ENCODE measurements at regions not wholly inside any gene's neighbourhood (a gene's known extent, or its start where the extent isn't known, plus 50 kb on each side); places are given as distances from the start of the nearest gene placed in this dataset.

- TF ChIP-seq EZH2 (IDR thresholded peaks at IDR 0.05; ENCODE audit: borderline replicate concordance, insufficient read depth, low read depth, low read length, poor library complexity, severe bottlenecking) = no peak
- TF ChIP-seq, protein P1, sequence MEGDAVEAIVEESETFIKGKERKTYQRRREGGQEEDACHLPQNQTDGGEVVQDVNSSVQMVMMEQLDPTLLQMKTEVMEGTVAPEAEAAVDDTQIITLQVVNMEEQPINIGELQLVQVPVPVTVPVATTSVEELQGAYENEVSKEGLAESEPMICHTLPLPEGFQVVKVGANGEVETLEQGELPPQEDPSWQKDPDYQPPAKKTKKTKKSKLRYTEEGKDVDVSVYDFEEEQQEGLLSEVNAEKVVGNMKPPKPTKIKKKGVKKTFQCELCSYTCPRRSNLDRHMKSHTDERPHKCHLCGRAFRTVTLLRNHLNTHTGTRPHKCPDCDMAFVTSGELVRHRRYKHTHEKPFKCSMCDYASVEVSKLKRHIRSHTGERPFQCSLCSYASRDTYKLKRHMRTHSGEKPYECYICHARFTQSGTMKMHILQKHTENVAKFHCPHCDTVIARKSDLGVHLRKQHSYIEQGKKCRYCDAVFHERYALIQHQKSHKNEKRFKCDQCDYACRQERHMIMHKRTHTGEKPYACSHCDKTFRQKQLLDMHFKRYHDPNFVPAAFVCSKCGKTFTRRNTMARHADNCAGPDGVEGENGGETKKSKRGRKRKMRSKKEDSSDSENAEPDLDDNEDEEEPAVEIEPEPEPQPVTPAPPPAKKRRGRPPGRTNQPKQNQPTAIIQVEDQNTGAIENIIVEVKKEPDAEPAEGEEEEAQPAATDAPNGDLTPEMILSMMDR (IDR thresholded peaks at IDR 0.05) = no peak
- Histone ChIP-seq H3K9ac (ENCODE audit: low read length) (no peak overlapping the region), H3K9me3 (ENCODE audit: control extremely low read depth in 1 of 3, control insufficient read depth in 2 of 3, insufficient read depth in 1 of 3, low read length in 2 of 3) (no peaks in the 10 kb centered on the region), H3K79me2 (ENCODE audit: control insufficient read depth, insufficient read depth, low read length) (no peaks in the 10 kb centered on the region), H4K20me1 (ENCODE audit: control insufficient read depth, insufficient read depth, low read length, poor library complexity, severe bottlenecking) (no peaks in the 10 kb centered on the region), H3K4me3 (ENCODE audit: control extremely low read depth in 1 of 5, extremely low read depth in 1 of 5, insufficient read depth in 1 of 5, low read depth in 2 of 5, low read length in 4 of 5) (no peak overlapping the region), H3K4me2 (replicated peaks; ENCODE audit: low read depth, low read length, poor library complexity, severe bottlenecking) (no peak overlapping the region), H3K27me3 (replicated peaks in 1 of 4; ENCODE audit: control extremely low read depth in 1 of 4, control insufficient read depth in 3 of 4, insufficient read depth in 4 of 4, low read length in 3 of 4) (no peaks in the 10 kb centered on the region), H2AFZ (ENCODE audit: insufficient read depth, low read depth, low read length, poor library complexity, severe bottlenecking) (no peak overlapping the region), H3K4me1 (ENCODE audit: control insufficient read depth in 2 of 2, insufficient read depth in 2 of 2, low read length in 2 of 2) (no peaks in the 10 kb centered on the region), H3K27ac (ENCODE audit: low read length in 2 of 2) (no peak overlapping the region), H3K36me3 (replicated peaks in 1 of 2; ENCODE audit: control extremely low read depth in 1 of 2, control insufficient read depth in 1 of 2, extremely low read depth in 1 of 2, insufficient read depth in 2 of 2, low read length in 1 of 2) (no peaks in the 10 kb centered on the region)
- no peak for ATAC-seq (ENCODE audit: low read depth)
- intact Hi-C loops (cut with micrococcal nuclease) = no loop called here
- CTCF ChIA-PET = no interaction called here
- no peak for DNase-seq
- no peak overlapping the region for H3K27ac Mint-ChIP-seq
- POLR2A ChIA-PET = no interaction called here
- peaks cover 3% of the 10 kb centered on the region for H3K9me3 Mint-ChIP-seq (ENCODE audit: insufficient read depth)
- no peak overlapping the region for H3K4me3 Mint-ChIP-seq
- H3K4me1 Mint-ChIP-seq = no peaks in the 10 kb centered on the region
- peaks cover 16% of the 10 kb centered on the region for H3K27me3 Mint-ChIP-seq
These were observed 60.6 kb upstream of the ARL15 start for GRCh38 chr5:54370982-54371381.

DNA sequence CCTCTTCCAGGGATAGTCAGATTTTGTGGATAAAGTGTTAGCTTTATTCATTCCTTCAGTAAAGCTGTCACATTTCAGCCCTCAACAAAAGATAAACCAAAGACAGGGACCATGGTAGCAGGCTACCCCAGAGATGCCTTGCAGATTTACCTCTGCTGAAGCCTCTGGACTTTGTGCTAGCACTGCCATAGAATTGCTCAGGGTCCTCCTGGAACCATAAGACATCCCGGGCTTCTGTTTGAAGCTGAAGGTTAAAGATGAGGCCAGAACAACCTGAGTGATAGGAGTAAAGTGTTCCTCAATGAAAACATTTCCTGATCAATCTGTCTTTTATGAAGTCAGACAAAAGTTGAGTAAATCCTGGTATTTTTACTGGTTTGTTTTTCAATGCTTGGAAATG, 57.5 kb upstream of the ARL15 start:
- CTCF ChIA-PET = no interaction called here
- peaks cover 0 to 3% of the 10 kb centered on the region in 2 donors for H3K4me1 ChIP-seq (ENCODE audit: control insufficient read depth in 2 of 2, insufficient read depth in 2 of 2, low read length in 2 of 2)
- TF ChIP-seq, protein P1 (IDR thresholded peaks at IDR 0.05) = no peak
- TF ChIP-seq EZH2 (IDR thresholded peaks at IDR 0.05; ENCODE audit: borderline replicate concordance, insufficient read depth, low read depth, low read length, poor library complexity, severe bottlenecking) = no peak

More for the DNA sequence above, 57.5 kb upstream of the ARL15 start:
- POLR2A ChIA-PET = no interaction called here
- Histone ChIP-seq H3K27ac (ENCODE audit: low read length in 2 of 2) (no peak overlapping the region), H3K4me3 (ENCODE audit: control extremely low read depth in 1 of 5, extremely low read depth in 1 of 5, insufficient read depth in 1 of 5, low read depth in 2 of 5, low read length in 4 of 5) (no peak overlapping the region), H3K36me3 (replicated peaks in 1 of 2; ENCODE audit: control extremely low read depth in 1 of 2, control insufficient read depth in 1 of 2, extremely low read depth in 1 of 2, insufficient read depth in 2 of 2, low read length in 1 of 2) (no peaks in the 10 kb centered on the region), H3K79me2 (ENCODE audit: control insufficient read depth, insufficient read depth, low read length) (no peaks in the 10 kb centered on the region), H3K9me3 (ENCODE audit: control extremely low read depth in 1 of 3, control insufficient read depth in 2 of 3, insufficient read depth in 1 of 3, low read length in 2 of 3) (no peaks in the 10 kb centered on the region), H3K27me3 (replicated peaks in 1 of 4; ENCODE audit: control extremely low read depth in 1 of 4, control insufficient read depth in 3 of 4, insufficient read depth in 4 of 4, low read length in 3 of 4) (no peaks in the 10 kb centered on the region), H3K4me2 (replicated peaks; ENCODE audit: low read depth, low read length, poor library complexity, severe bottlenecking) (no peak overlapping the region), H4K20me1 (ENCODE audit: control insufficient read depth, insufficient read depth, low read length, poor library complexity, severe bottlenecking) (no peaks in the 10 kb centered on the region), H2AFZ (ENCODE audit: insufficient read depth, low read depth, low read length, poor library complexity, severe bottlenecking) (no peak overlapping the region), H3K9ac (ENCODE audit: low read length) (no peak overlapping the region)
- intact Hi-C loops (cut with micrococcal nuclease) = no loop called here
- no peaks in the 10 kb centered on the region for H3K9me3 Mint-ChIP-seq (ENCODE audit: insufficient read depth)
- no CpG with 5 or more reads among the region's 1 CpG for WGBS (ENCODE audit: insufficient coverage)
- no peak overlapping the region for H3K27ac Mint-ChIP-seq
- no peak for DNase-seq
- H3K4me1 Mint-ChIP-seq = peaks cover 2% of the 10 kb centered on the region
- H3K4me3 Mint-ChIP-seq = no peak overlapping the region
- H3K27me3 Mint-ChIP-seq = peaks cover 6% of the 10 kb centered on the region
- no peak for ATAC-seq (ENCODE audit: low read depth)
